ENCODE measurements at regions not wholly inside any gene's neighbourhood (a gene's known extent, or its start where the extent isn't known, plus 50 kb on each side); places are given as distances from the start of the nearest gene placed in this dataset.
"Not testable (repeated sequence)": the region's sequence is repeated elsewhere in the genome, so short reads cannot be mapped to it uniquely, and the experiment has no call there.

DNA sequence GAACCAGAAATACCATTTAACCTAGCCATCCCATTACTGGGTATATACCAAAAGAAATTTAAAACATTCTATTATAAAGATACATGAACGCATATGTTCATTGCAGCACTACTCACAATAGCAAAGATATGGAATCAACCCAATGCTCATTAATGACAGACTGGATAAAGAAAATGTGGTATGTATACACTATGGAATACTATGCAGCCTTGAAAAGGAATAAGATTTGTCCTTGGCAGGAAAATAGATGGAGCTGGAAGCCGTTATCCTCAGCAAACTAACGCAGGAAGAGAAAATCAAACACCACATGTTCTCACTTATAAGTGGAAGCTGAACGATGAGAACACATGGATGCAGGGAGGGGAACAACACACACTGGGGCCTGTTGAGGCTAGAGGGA lies 146.1 kb upstream of the HMGA2 start:
- H3K4me1 ChIP-seq (ENCODE audit: control insufficient read depth in 1 of 2, extremely low read depth in 1 of 2, insufficient read depth in 2 of 2, low read length in 2 of 2); H3K27me3 Mint-ChIP-seq; POLR2A ChIA-PET; H3K4me3 ChIP-seq (ENCODE audit: control insufficient read depth in 1 of 2, extremely low read depth in 1 of 2, low read length in 1 of 2); H3K4me1 Mint-ChIP-seq; H3K27me3 ChIP-seq (replicated peaks in 1 of 2; ENCODE audit: control insufficient read depth in 2 of 2, extremely low read depth in 1 of 2, insufficient read depth in 2 of 2, low read length in 1 of 2); DNase-seq; CTCF ChIA-PET; H3K27ac Mint-ChIP-seq; H3K27ac ChIP-seq (ENCODE audit: low read length); ATAC-seq (replicated peaks in 1 of 4); H3K36me3 ChIP-seq (ENCODE audit: control insufficient read depth in 2 of 2, extremely low read depth in 1 of 2, insufficient read depth in 1 of 2, low read length in 1 of 2); H3K9me3 Mint-ChIP-seq; H3K9me3 ChIP-seq; H3K36me3 Mint-ChIP-seq; H3K4me3 Mint-ChIP-seq: not testable (repeated sequence)
- no CpG with 5 or more reads among the region's 4 CpGs for WGBS (ENCODE audit: insufficient coverage)

DNA sequence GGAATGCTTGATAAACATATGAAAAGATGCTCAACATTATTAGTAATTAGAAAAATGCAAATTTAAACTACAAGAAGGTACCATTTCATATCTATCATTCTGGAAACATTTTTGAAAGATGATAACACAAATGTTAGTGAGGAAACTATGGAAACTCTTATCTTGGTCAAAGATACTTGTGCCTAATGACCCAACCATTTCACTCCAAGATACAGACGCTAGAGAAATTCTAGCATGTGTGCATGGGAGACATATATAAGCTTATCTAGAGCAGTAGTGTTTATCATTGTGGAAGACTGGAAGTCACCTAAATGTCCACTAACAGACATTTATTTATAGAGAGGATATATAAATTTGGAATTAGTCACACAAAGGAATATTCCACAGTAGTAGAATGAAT lies 143.1 kb upstream of the HMGA2 start:
- Mint-ChIP-seq H3K36me3 (no peaks in the 10 kb centered on the region), H3K27me3 (peaks cover 2 to 10% of the 10 kb centered on the region in 2 donors), H3K4me3 (no peak overlapping the region), H3K27ac (no peak overlapping the region), H3K4me1 (no peaks in the 10 kb centered on the region), H3K9me3 (peaks cover 8 to 10% (median 9%) of the 10 kb centered on the region in 3 donors)
- POLR2A ChIA-PET, result no interaction called here
- CTCF ChIA-PET, result no interaction called here
- H3K4me3 ChIP-seq (ENCODE audit: control insufficient read depth in 1 of 2, extremely low read depth in 1 of 2, low read length in 1 of 2), result no peak overlapping the region
- no peak for ATAC-seq (replicated peaks in 1 of 4)
- H3K27ac ChIP-seq (ENCODE audit: low read length), result no peak overlapping the region
- H3K9me3 ChIP-seq, result no peaks in the 10 kb centered on the region
- WGBS (ENCODE audit: insufficient coverage), result no CpG with 5 or more reads among the region's 1 CpG
- no peaks in the 10 kb centered on the region for H3K36me3 ChIP-seq (ENCODE audit: control insufficient read depth in 2 of 2, extremely low read depth in 1 of 2, insufficient read depth in 1 of 2, low read length in 1 of 2)
- no peaks in the 10 kb centered on the region for H3K4me1 ChIP-seq (ENCODE audit: control insufficient read depth in 1 of 2, extremely low read depth in 1 of 2, insufficient read depth in 2 of 2, low read length in 2 of 2)
- no peaks in the 10 kb centered on the region for H3K27me3 ChIP-seq (replicated peaks in 1 of 2; ENCODE audit: control insufficient read depth in 2 of 2, extremely low read depth in 1 of 2, insufficient read depth in 2 of 2, low read length in 1 of 2)
- DNase-seq, result no peak

DNA sequence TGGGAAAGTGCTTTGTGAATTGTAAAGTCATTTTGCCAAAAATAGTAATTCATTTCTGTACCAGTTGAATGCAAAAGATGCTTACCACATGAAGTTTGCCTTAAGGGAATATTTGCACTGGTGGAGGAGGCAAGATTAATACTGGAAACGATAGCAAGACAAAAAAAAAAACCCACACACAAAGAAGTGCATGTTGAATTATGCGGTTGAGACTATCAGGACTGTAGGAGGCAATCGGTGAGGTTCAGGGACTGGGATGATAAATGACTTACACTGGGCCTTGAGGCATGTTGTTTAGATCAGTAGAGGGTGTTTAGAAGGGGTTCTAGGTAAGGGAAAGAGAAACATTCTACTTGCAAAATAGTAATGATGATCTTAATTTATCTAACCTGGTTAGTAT lies 142.2 kb upstream of the HMGA2 start:
- ChIA-PET POLR2A (no interaction called here), CTCF (no interaction called here)
- H3K27me3 Mint-ChIP-seq, result peaks cover 0 to 10% of the 10 kb centered on the region in 2 donors
- no peaks in the 10 kb centered on the region for H3K4me1 Mint-ChIP-seq
- no peak overlapping the region for H3K4me3 Mint-ChIP-seq
- H3K27ac Mint-ChIP-seq, result no peak overlapping the region
- H3K36me3 ChIP-seq (ENCODE audit: control insufficient read depth in 2 of 2, extremely low read depth in 1 of 2, insufficient read depth in 1 of 2, low read length in 1 of 2), result no peaks in the 10 kb centered on the region
- no peaks in the 10 kb centered on the region for H3K27me3 ChIP-seq (replicated peaks in 1 of 2; ENCODE audit: control insufficient read depth in 2 of 2, extremely low read depth in 1 of 2, insufficient read depth in 2 of 2, low read length in 1 of 2)
- no peak overlapping the region for H3K27ac ChIP-seq (ENCODE audit: low read length)
- ATAC-seq (replicated peaks in 1 of 4) (no peak), DNase-seq (no peak)
- no peaks in the 10 kb centered on the region for H3K4me1 ChIP-seq (ENCODE audit: control insufficient read depth in 1 of 2, extremely low read depth in 1 of 2, insufficient read depth in 2 of 2, low read length in 2 of 2)
- WGBS (ENCODE audit: insufficient coverage), result 40% methylated on average over 1 of the region's 3 CpGs
- no peak overlapping the region for H3K4me3 ChIP-seq (ENCODE audit: control insufficient read depth in 1 of 2, extremely low read depth in 1 of 2, low read length in 1 of 2)
- no peaks in the 10 kb centered on the region for H3K36me3 Mint-ChIP-seq
- peaks cover 9 to 13% (median 10%) of the 10 kb centered on the region in 3 donors for H3K9me3 Mint-ChIP-seq
- no peaks in the 10 kb centered on the region for H3K9me3 ChIP-seq

DNA sequence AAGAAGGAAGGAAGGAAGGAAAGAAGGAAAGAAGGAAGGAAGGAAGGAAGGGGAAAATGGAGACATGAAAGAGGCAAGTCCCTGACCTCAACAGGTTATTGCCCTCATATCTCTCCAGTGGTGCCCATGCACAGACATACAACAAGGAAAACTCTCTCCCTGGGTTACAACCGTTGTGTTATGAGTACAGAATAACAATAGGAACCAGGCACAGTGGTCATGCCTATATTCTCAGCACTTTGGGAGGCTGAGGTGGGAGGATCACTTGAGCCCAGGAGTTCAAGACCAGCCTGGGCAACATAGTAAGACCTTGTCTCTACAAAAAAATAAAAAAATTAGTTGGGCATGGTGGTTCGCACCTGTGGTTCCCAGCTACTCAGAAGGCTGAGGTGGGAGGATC lies 139.4 kb upstream of the HMGA2 start:
- no peaks in the 10 kb centered on the region for H3K9me3 ChIP-seq
- no peaks in the 10 kb centered on the region for H3K27me3 ChIP-seq (replicated peaks in 1 of 2; ENCODE audit: control insufficient read depth in 2 of 2, extremely low read depth in 1 of 2, insufficient read depth in 2 of 2, low read length in 1 of 2)
- no peaks in the 10 kb centered on the region for H3K4me1 ChIP-seq (ENCODE audit: control insufficient read depth in 1 of 2, extremely low read depth in 1 of 2, insufficient read depth in 2 of 2, low read length in 2 of 2)
- WGBS (ENCODE audit: insufficient coverage), result 100% methylated on average over 1 of the region's 2 CpGs
- ATAC-seq (replicated peaks in 1 of 4) (no peak), DNase-seq (no peak)
- no peaks in the 10 kb centered on the region for H3K36me3 ChIP-seq (ENCODE audit: control insufficient read depth in 2 of 2, extremely low read depth in 1 of 2, insufficient read depth in 1 of 2, low read length in 1 of 2)
- no peak overlapping the region for H3K4me3 ChIP-seq (ENCODE audit: control insufficient read depth in 1 of 2, extremely low read depth in 1 of 2, low read length in 1 of 2)
- H3K27ac Mint-ChIP-seq, result no peak overlapping the region
- ChIA-PET CTCF (interaction anchor here in 1 of 2 donors (0.6 kb wide), 1 partner anchor 50 kb away, joined by 3 read pairs; no protein-coding TSS in a partner anchor), POLR2A (no interaction called here)
- peaks cover 0 to 10% of the 10 kb centered on the region in 2 donors for H3K27me3 Mint-ChIP-seq
- H3K9me3 Mint-ChIP-seq, result peaks cover 0 to 6% (median 3%) of the 10 kb centered on the region in 3 donors
- H3K4me3 Mint-ChIP-seq, result no peak overlapping the region
- H3K27ac ChIP-seq (ENCODE audit: low read length), result no peak overlapping the region
- H3K36me3 Mint-ChIP-seq, result no peaks in the 10 kb centered on the region
- no peaks in the 10 kb centered on the region for H3K4me1 Mint-ChIP-seq

- no CpG with 5 or more reads among the region's 4 CpGs for WGBS (ENCODE audit: insufficient coverage)
Measured at GRCh38 chr12:65685514-65685913, 138.8 kb upstream of the HMGA2 start.

DNA sequence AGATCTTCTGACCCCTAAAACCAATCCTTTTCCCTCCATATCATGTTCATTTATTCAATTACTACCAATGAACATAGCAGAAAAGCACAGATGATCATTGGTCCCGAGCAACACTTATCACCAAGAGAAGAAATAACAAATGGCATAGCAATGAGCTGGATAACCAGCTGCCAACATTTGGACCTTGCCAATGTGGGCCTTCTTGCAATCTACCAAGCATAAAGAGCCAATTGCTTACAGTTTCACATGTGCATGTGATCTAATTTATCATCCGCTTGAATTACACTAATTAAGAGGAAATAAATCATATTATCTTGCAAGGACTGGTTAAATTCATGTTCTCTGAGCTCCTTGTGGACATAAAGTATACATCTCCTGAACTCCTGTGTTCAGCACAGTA lies 134.8 kb upstream of the HMGA2 start:
- no peak overlapping the region for H3K27ac ChIP-seq (ENCODE audit: low read length)
- POLR2A ChIA-PET, result interaction anchor here in 1 of 2 donors (1.0 kb wide), 1 partner anchor 1054 kb away, joined by 3 read pairs; no protein-coding TSS in a partner anchor
- H3K27me3 ChIP-seq (replicated peaks in 1 of 2; ENCODE audit: control insufficient read depth in 2 of 2, extremely low read depth in 1 of 2, insufficient read depth in 2 of 2, low read length in 1 of 2), result no peaks in the 10 kb centered on the region
- no peak for DNase-seq
- H3K36me3 Mint-ChIP-seq, result no peaks in the 10 kb centered on the region
- H3K27ac Mint-ChIP-seq, result no peak overlapping the region
- H3K9me3 ChIP-seq, result no peaks in the 10 kb centered on the region
- no peaks in the 10 kb centered on the region for H3K36me3 ChIP-seq (ENCODE audit: control insufficient read depth in 2 of 2, extremely low read depth in 1 of 2, insufficient read depth in 1 of 2, low read length in 1 of 2)
- no CpG with 5 or more reads among the region's 2 CpGs for WGBS (ENCODE audit: insufficient coverage)
- no peaks in the 10 kb centered on the region for H3K4me1 ChIP-seq (ENCODE audit: control insufficient read depth in 1 of 2, extremely low read depth in 1 of 2, insufficient read depth in 2 of 2, low read length in 2 of 2)
- no peak overlapping the region for H3K4me3 Mint-ChIP-seq
- H3K4me1 Mint-ChIP-seq, result no peaks in the 10 kb centered on the region
- CTCF ChIA-PET, result no interaction called here
- peaks cover 0 to 6% (median 0%) of the 10 kb centered on the region in 3 donors for H3K9me3 Mint-ChIP-seq
- H3K4me3 ChIP-seq (ENCODE audit: control insufficient read depth in 1 of 2, extremely low read depth in 1 of 2, low read length in 1 of 2), result no peak overlapping the region
- ATAC-seq (replicated peaks in 1 of 4), result no peak
- H3K27me3 Mint-ChIP-seq, result peaks cover 0 to 6% of the 10 kb centered on the region in 2 donors

More at GRCh38 chr12:65685514-65685913, 138.8 kb upstream of the HMGA2 start:
- no peaks in the 10 kb centered on the region for H3K27me3 ChIP-seq (replicated peaks in 1 of 2; ENCODE audit: control insufficient read depth in 2 of 2, extremely low read depth in 1 of 2, insufficient read depth in 2 of 2, low read length in 1 of 2)
- CTCF ChIA-PET, result no interaction called here
- ATAC-seq (replicated peaks in 1 of 4) (no peak), DNase-seq (no peak)
- no peaks in the 10 kb centered on the region for H3K36me3 Mint-ChIP-seq
- no peaks in the 10 kb centered on the region for H3K4me1 Mint-ChIP-seq
- H3K4me3 Mint-ChIP-seq, result no peak overlapping the region
- no peak overlapping the region for H3K27ac Mint-ChIP-seq
- H3K9me3 Mint-ChIP-seq, result peaks cover 0 to 6% (median 3%) of the 10 kb centered on the region in 3 donors
- H3K27me3 Mint-ChIP-seq, result peaks cover 0 to 10% of the 10 kb centered on the region in 2 donors
- H3K9me3 ChIP-seq, result no peaks in the 10 kb centered on the region
- H3K36me3 ChIP-seq (ENCODE audit: control insufficient read depth in 2 of 2, extremely low read depth in 1 of 2, insufficient read depth in 1 of 2, low read length in 1 of 2), result no peaks in the 10 kb centered on the region
- no peak overlapping the region for H3K27ac ChIP-seq (ENCODE audit: low read length)
- POLR2A ChIA-PET, result no interaction called here
- H3K4me1 ChIP-seq (ENCODE audit: control insufficient read depth in 1 of 2, extremely low read depth in 1 of 2, insufficient read depth in 2 of 2, low read length in 2 of 2), result no peaks in the 10 kb centered on the region
- H3K4me3 ChIP-seq (ENCODE audit: control insufficient read depth in 1 of 2, extremely low read depth in 1 of 2, low read length in 1 of 2), result no peak overlapping the region

GRCh38 chr12:65690477-65690876 lies 133.8 kb upstream of the HMGA2 start:
- Histone ChIP-seq H3K4me1 (ENCODE audit: control insufficient read depth in 1 of 2, extremely low read depth in 1 of 2, insufficient read depth in 2 of 2, low read length in 2 of 2) (no peaks in the 10 kb centered on the region), H3K36me3 (ENCODE audit: control insufficient read depth in 2 of 2, extremely low read depth in 1 of 2, insufficient read depth in 1 of 2, low read length in 1 of 2) (no peaks in the 10 kb centered on the region), H3K27ac (ENCODE audit: low read length) (no peak overlapping the region), H3K4me3 (ENCODE audit: control insufficient read depth in 1 of 2, extremely low read depth in 1 of 2, low read length in 1 of 2) (no peak overlapping the region), H3K27me3 (replicated peaks in 1 of 2; ENCODE audit: control insufficient read depth in 2 of 2, extremely low read depth in 1 of 2, insufficient read depth in 2 of 2, low read length in 1 of 2) (no peaks in the 10 kb centered on the region), H3K9me3 (no peaks in the 10 kb centered on the region)
- Mint-ChIP-seq H3K4me1 (no peaks in the 10 kb centered on the region), H3K27ac (no peak overlapping the region), H3K9me3 (peaks cover 0 to 6% (median 0%) of the 10 kb centered on the region in 3 donors), H3K4me3 (no peak overlapping the region), H3K36me3 (no peaks in the 10 kb centered on the region), H3K27me3 (peaks cover 0 to 7% of the 10 kb centered on the region in 2 donors)
- no peak for DNase-seq
- WGBS (ENCODE audit: insufficient coverage), result no CpG with 5 or more reads among the region's 1 CpG
- no peak for ATAC-seq (replicated peaks in 1 of 4)
- POLR2A ChIA-PET, result no interaction called here
- CTCF ChIA-PET, result no interaction called here

Measured in T-cell (primary cell).